HG03442 (cell line): ENCODE measurements at regions not wholly inside any gene's neighbourhood (a gene's known extent, or its start where the extent isn't known, plus 50 kb on each side); places are given as distances from the start of the nearest gene placed in this dataset.

Experiments used
- ATAC-seq: cut with Tn5 transposase; IDR thresholded peaks from one replicate; pipeline ENCODE4 v1.9.1; 2021; ENCODE audit warnings: mild to moderate bottlenecking, moderate library complexity; ENCODE audit not compliant: unreplicated experiment

- ATAC-seq = no peak
These were observed 286.0 kb downstream of the CDK5RAP2 start for GRCh38 chr9:120294003-120294402.

- no peak for ATAC-seq
These were observed 287.4 kb downstream of the CDK5RAP2 start for GRCh38 chr9:120292606-120293005.

DNA sequence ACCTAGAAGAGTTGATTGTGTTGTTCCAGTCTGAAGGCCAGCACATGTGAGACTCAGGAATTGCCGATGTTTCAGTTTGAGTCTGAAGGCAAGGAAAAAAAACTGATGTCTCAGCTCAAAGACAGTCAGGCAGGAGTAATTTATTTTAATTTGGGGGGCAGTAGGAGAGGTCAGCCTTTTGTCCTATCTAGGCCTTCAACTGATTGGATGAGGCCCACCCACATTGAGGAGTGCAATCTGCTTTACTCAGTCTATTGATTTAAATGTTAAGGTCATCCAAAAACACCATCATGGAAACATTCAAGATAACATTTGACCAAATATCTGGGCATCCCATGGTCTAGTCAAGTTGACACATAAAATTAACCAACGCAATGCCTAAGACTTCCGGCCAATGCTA, 288.9 kb downstream of the CDK5RAP2 start:
- ATAC-seq = no peak

DNA sequence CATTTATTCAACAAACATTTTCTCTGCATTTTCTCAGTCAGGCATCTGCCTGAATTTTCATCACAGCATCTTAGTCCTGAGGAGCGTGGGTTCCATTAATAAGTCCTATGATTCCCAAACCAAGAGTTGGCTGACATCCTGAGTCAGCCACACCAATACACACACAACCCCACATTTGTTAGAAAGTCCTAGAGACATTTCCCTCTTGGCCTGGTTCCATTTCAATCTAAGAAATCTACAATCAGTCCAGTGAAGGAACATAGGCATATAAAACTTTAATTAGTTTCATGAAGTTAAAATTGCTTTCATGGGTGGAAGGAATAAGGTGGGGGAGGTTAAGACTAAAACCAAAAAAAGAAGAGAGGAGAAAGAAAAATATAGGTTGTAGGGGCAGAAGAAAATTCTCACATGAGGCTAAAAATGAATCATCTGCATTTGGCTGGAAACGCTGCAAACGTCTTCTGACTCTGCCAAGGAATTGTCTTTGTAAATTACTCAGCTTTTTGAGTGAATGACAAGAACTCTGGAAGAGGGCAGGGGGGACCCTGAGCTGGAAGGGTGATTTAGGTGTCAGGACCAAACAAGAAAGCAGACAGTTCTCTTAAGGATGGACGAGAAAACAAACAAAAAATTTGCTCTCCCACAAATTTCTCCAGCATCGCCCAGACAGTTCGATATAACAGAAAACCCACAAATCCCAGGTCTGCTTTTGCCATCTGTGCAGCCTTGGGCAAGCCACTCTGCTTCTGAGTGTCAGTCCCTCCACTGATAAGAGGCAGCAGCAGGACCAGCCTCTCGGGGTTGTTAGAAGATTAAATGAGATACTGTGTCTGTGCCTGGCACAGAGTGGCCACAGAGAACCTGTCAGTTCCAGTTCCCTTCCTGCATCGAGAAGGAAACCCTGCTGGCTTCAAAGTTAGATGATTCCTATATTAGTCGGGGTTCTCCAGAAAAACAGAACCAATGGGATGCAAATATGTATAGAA, 289.7 kb downstream of the CDK5RAP2 start:
- ATAC-seq = no peak

- no peak for ATAC-seq
These were observed 290.9 kb downstream of the CDK5RAP2 start for GRCh38 chr9:120289098-120289497.

GRCh38 chr9:120286530-120286929, 293.4 kb downstream of the CDK5RAP2 start:
- no peak for ATAC-seq

- no peak for ATAC-seq
These were observed 295.1 kb downstream of the CDK5RAP2 start for GRCh38 chr9:120284821-120285220.

- ATAC-seq = no peak
These were observed 298.3 kb downstream of the CDK5RAP2 start for GRCh38 chr9:120281665-120282064.

DNA sequence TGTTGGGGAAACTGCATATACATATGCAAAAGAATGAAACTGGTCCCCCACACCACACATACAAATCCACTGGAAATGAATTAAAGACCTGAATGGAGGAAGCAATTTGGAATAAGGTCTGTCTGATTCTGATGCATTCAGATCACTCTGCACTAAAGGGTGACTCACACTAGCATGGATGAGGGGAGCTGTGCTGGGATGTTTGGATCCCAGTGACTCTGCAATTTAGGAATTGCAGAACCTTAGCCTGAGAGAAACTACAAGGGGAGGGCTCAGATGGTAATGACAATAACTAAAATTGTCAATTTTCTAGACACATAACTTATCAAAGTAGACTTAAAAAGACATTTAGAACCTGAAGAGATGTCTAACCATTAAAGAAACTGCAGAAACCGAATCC, 312.0 kb downstream of the CDK5RAP2 start:
- ATAC-seq = no peak

DNA sequence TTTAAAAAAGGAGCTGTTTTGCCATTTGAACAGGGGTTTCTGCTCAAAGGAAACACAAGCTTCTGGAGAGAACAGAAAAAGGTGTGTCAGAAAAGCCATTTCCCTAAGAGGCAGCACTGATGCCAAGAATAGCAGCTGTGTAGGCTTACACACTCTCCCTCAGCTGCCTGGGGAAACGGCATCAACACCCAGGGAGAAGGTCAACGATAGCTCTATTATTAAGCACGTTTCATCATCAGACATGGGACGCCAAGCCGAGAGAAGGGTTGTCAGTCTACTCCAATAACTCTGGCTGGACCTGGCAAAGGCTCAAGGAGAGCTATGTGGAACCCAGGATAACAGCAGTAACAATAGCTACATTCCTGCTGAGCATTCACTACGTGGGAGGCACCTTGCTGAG, 314.2 kb downstream of the CDK5RAP2 start:
- no peak for ATAC-seq

GRCh38 chr9:120264528-120264927, 315.4 kb downstream of the CDK5RAP2 start:
- ATAC-seq = no peak

DNA sequence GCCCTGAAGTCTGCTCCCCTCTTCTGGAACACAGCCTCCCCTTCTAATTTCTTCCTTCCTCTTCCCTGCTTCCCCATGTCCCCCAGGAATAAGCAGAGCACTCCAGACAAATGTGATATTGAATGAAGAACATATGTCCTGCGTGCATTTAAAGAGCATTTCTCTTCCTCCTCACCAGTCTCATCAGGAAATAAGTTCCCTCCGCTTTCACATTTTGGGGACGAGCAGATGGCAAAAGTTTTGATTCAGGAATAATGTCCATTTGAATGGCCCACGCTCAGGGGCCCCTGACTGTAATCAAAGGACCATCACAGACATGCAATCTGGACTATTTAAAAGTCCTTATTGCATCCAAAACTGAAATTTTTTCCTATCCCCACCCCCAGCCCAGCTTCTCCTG, 316.1 kb downstream of the CDK5RAP2 start:
- ATAC-seq = no peak

DNA sequence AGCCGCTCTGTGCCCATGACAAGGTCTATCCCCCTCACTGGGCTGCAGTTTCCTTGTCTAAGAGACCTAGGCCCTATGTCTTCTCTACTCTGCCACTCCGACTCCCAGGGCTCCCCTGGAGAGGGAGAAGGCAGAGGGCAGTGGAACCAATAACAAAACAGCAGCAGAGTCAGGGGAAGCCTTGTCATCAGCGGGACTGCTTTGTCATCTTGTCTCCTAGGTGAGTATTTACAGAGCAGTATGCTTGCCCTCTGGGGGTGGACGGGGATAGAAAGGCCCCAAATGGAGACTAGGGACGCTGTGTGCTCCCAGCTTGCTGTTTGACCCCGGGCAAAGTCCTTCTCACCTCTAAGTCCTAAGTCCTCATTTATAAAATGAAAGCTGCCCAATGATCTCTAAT, 318.5 kb downstream of the CDK5RAP2 start:
- ATAC-seq = no peak

DNA sequence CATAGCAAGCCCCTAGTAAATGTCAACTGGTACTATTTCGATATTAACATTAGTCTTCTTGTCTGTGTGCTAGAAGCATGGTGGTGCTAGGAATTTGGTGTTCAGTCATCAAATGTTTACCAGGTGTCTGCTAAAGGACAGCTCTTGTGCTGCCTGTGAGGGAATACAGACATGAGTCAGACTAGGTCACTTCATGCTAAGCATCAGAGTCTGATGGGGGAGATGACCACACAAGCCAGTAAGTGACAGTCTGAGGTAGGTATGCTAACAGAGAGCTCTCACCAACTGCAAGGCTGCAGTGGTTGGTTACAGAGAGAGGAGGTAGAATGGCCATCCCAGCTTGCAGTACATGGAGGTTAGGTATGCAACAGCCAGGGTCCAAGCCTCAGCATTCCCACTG, 320.9 kb downstream of the CDK5RAP2 start:
- no peak for ATAC-seq

- ATAC-seq = no peak
These were observed 321.9 kb downstream of the CDK5RAP2 start for GRCh38 chr9:120258096-120258495.

GRCh38 chr9:120257483-120257882, 322.5 kb downstream of the CDK5RAP2 start:
- no peak for ATAC-seq

GRCh38 chr9:120256146-120256545, 323.8 kb downstream of the CDK5RAP2 start:
- no peak for ATAC-seq

- ATAC-seq = no peak
These were observed 327.7 kb downstream of the CDK5RAP2 start for GRCh38 chr9:120252248-120252647.

- no peak for ATAC-seq
These were observed 337.7 kb downstream of the CDK5RAP2 start for GRCh38 chr9:120242116-120242811.

GRCh38 chr9:120236596-120236995, 343.4 kb downstream of the CDK5RAP2 start:
- ATAC-seq = no peak

DNA sequence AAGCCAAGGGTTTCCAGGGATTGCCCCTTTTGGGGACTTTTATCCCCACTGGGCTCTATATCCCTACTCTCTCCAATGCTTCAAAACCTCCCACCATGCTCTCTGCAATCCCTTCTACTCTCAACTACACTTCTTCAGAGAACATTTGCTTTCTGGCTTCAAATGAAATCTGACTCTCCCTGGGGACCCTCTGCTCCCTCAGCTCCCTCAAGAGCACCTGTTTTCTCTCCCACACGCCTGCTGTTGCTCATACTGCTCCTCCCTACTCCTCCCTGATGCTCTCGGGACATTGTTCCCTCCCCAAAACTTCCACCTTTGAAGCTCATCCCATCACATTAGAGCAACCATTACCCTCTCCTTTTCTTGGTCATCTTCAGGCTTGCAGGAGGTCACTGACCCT, 344.9 kb downstream of the CDK5RAP2 start:
- no peak for ATAC-seq

- ATAC-seq = no peak
These were observed 349.7 kb downstream of the CDK5RAP2 start for GRCh38 chr9:120230227-120230626.
